SK-N-SH (cell line): ENCODE measurements at regions not wholly inside any gene's neighbourhood (a gene's known extent, or its start where the extent isn't known, plus 50 kb on each side); places are given as distances from the start of the nearest gene placed in this dataset.

Experiments
- CTCF ChIA-PET: fragments of 300-600, 350-600 bp; formaldehyde crosslinking; extraction: SDS; loops from one replicate; lab custom pipeline; 2021; lab: Yijun Ruan, JAX
- POLR2A ChIA-PET: fragments of 350-600 bp; sonication (Branson Sonifier 250); formaldehyde crosslinking; extraction: SDS; loops from one replicate; lab custom pipeline; 2020; ENCODE audit warnings: antibody characterized with exemption, inconsistent platforms; lab: Yijun Ruan, JAX
- DNase-seq: peaks from one replicate; pipeline ENCODE4 v3.0.0; 2012
- H2AFZ ChIP-seq: fragments of 200-600 bp; sonication (generic); 2 replicates; pipeline ENCODE4 v1.8.1; 2016; ENCODE audit warnings: antibody characterized with exemption, mild to moderate bottlenecking, low read depth
- H3F3A ChIP-seq: fragments of 200-600 bp; sonication (generic); replicated peaks from 2 replicates; pipeline ENCODE3; 2016; ENCODE audit warnings: antibody characterized with exemption, mild to moderate bottlenecking; ENCODE audit not compliant: insufficient read depth
- H3K27ac ChIP-seq, 2 experiments: fragments of 200-500 bp in 1 of 2; fragments of 200-600 bp in 1 of 2; sonication (Bioruptor generic) in 1 of 2; sonication (generic), shearing (Covaris generic) in 1 of 2; 2 replicates each; pipeline versions ENCODE4 v1.5.1 to v1.6.1; 2014 to 2016; ENCODE audit warnings: low read depth in 2 of 2, inconsistent platforms in 1 of 2, low read length in 1 of 2, mild to moderate bottlenecking in 1 of 2, mixed read lengths in 1 of 2
- H3K27me3 ChIP-seq: fragments of 200-600 bp; sonication (generic), shearing (Covaris generic); 2 replicates; pipeline ENCODE4 v1.6.1; 2016; ENCODE audit warnings: mixed run types; ENCODE audit not compliant: insufficient read depth
- H3K36me3 ChIP-seq, 2 experiments: fragments of 200-500 bp in 1 of 2; fragments of 200-600 bp in 1 of 2; sonication (Bioruptor generic) in 1 of 2; sonication (generic) in 1 of 2; replicated peaks in 1 of 2; 2 replicates each; pipeline versions ENCODE3 to v1.5.1; 2014 to 2016; ENCODE audit warnings: low read length in 1 of 2, mild to moderate bottlenecking in 1 of 2; ENCODE audit not compliant: insufficient read depth in 2 of 2, control insufficient read depth in 1 of 2
- H3K4me1 ChIP-seq, 2 experiments: fragments of 200-500 bp in 1 of 2; fragments of 200-600 bp in 1 of 2; sonication (Bioruptor generic) in 1 of 2; sonication (generic), shearing (Covaris generic) in 1 of 2; 2 replicates each; pipeline versions ENCODE4 v1.5.1 to v1.6.1; 2014 to 2016; ENCODE audit warnings: low read depth in 1 of 2, low read length in 1 of 2, mixed run types in 1 of 2; ENCODE audit not compliant: insufficient read depth in 2 of 2, control insufficient read depth in 1 of 2
- H3K4me2 ChIP-seq: fragments of 200-600 bp; sonication (generic), shearing (Covaris generic); 2 replicates; pipeline ENCODE4 v1.6.1; 2017; ENCODE audit warnings: mixed run types
- H3K4me3 ChIP-seq, 2 experiments: fragments of 200-500 bp in 1 of 2; fragments of 200-600 bp in 1 of 2; sonication (Bioruptor generic) in 1 of 2; sonication (generic), shearing (Covaris generic) in 1 of 2; 2 replicates each; pipeline versions ENCODE4 v1.5.1 to v1.8.1; 2014 to 2016; ENCODE audit warnings: low read depth in 2 of 2, inconsistent platforms in 1 of 2, low read length in 1 of 2, mild to moderate bottlenecking in 1 of 2, mixed read lengths in 1 of 2, moderate library complexity in 1 of 2
- H3K79me2 ChIP-seq: fragments of 200-600 bp; sonication (generic); 2 replicates; pipeline ENCODE4 v1.8.1; 2017; ENCODE audit warnings: mild to moderate bottlenecking; ENCODE audit not compliant: insufficient read depth
- H3K9ac ChIP-seq: fragments of 200-600 bp; sonication (generic); 2 replicates; pipeline ENCODE4 v1.6.1; 2017; ENCODE audit warnings: mixed run types
- H3K9me2 ChIP-seq: fragments of 200-600 bp; sonication (generic); 2 replicates; pipeline ENCODE4 v1.6.1; 2017; ENCODE audit warnings: mixed run types
- H3K9me3 ChIP-seq: fragments of 200-600 bp; sonication (generic); 2 replicates; pipeline ENCODE4 v1.6.1; 2017; ENCODE audit warnings: mixed run types, mild to moderate bottlenecking, moderate library complexity
- H4K20me1 ChIP-seq: fragments of 200-600 bp; sonication (generic); 2 replicates; pipeline ENCODE4 v1.6.1; 2017; ENCODE audit warnings: mild to moderate bottlenecking, mixed run types; ENCODE audit not compliant: insufficient read depth
- CHD2 ChIP-seq: fragments of 150-350 bp; IDR thresholded peaks from 2 replicates; pipeline ENCODE4 v1.6.1; 2018; ENCODE audit warnings: low read length; ENCODE audit not compliant: partially characterized antibody
- ELF1 ChIP-seq: IDR thresholded peaks from 2 replicates; pipeline ENCODE4 v1.4.0; 2012
- EP300 ChIP-seq, 2 experiments: IDR thresholded peaks; 2 replicates each; pipeline versions ENCODE4 v1.4.0 to v1.6.1; 2012; ENCODE audit warnings: borderline replicate concordance in 1 of 2, low read depth in 1 of 2, low read length in 1 of 2
- FOXM1 ChIP-seq: IDR thresholded peaks from 2 replicates; pipeline ENCODE4 v1.4.0; 2012; ENCODE audit warnings: low read depth, mild to moderate bottlenecking
- GATA2 ChIP-seq: sonication (generic); formaldehyde crosslinking; IDR thresholded peaks from 2 replicates; pipeline ENCODE4 v1.5.0; 2020; ENCODE audit warnings: mild to moderate bottlenecking, missing genetic modification reagents
- JUND ChIP-seq: IDR thresholded peaks from 2 replicates; pipeline ENCODE4 v1.4.0; 2012
- NFIC ChIP-seq: IDR thresholded peaks from 2 replicates; pipeline ENCODE4 v1.4.0; 2012; ENCODE audit warnings: borderline replicate concordance
- NRF1 ChIP-seq: IDR thresholded peaks from 2 replicates; pipeline ENCODE4 v1.6.1; 2012; ENCODE audit warnings: low read depth, mild to moderate bottlenecking, low read length
- POLR2AphosphoS5 ChIP-seq: IDR thresholded peaks from 2 replicates; pipeline ENCODE4 v1.6.1; 2012; ENCODE audit warnings: low read depth, low read length
- RAD21 ChIP-seq: IDR thresholded peaks from 2 replicates; pipeline ENCODE4 v1.6.1; 2012; ENCODE audit warnings: mild to moderate bottlenecking, low read length
- RCOR1 ChIP-seq: fragments of 150-350 bp; IDR thresholded peaks from 2 replicates; pipeline ENCODE4 v1.6.1; 2017; ENCODE audit warnings: antibody characterized with exemption, low read length
- RFX5 ChIP-seq: IDR thresholded peaks from 2 replicates; pipeline ENCODE4 v1.6.1; 2012; ENCODE audit warnings: mild to moderate bottlenecking, improper control_type of control experiment, low read length
- RXRA ChIP-seq: IDR thresholded peaks from 2 replicates; pipeline ENCODE4 v1.4.0; 2012; ENCODE audit warnings: low read depth, mild to moderate bottlenecking, borderline replicate concordance
- SIN3A ChIP-seq: IDR thresholded peaks from 2 replicates; pipeline ENCODE4 v1.6.1; 2012; ENCODE audit warnings: low read depth, mild to moderate bottlenecking, low read length, moderate library complexity, borderline replicate concordance
- SMC3 ChIP-seq: IDR thresholded peaks from 2 replicates; pipeline ENCODE4 v1.6.1; 2012; ENCODE audit warnings: low read depth, low read length, improper control_type of control experiment
- TAF1 ChIP-seq: IDR thresholded peaks from 2 replicates; pipeline ENCODE4 v1.6.1; 2012; ENCODE audit warnings: low read depth, mild to moderate bottlenecking, low read length, moderate library complexity, borderline replicate concordance
- TEAD4 ChIP-seq: IDR thresholded peaks from 2 replicates; pipeline ENCODE4 v1.4.0; 2012; ENCODE audit warnings: mild to moderate bottlenecking, borderline replicate concordance; ENCODE audit not compliant: insufficient read depth
- YY1 ChIP-seq: IDR thresholded peaks from 2 replicates; pipeline ENCODE4 v1.4.0; 2012; ENCODE audit warnings: low read depth, mild to moderate bottlenecking
- WGBS: methylation state at CpG from one replicate; pipeline ENCODE4 v1.1.6; 2017; ENCODE audit warnings: low lambda C conversion rate; 5-methylcytosine and 5-hydroxymethylcytosine counted together
- TF ChIP-seq, protein P1 (sequence below): fragments of 150-350 bp; IDR thresholded peaks from 2 replicates; pipeline ENCODE4 v1.6.1; 2017; ENCODE audit warnings: antibody characterized with exemption, low read length, low read depth, borderline replicate concordance
- TF ChIP-seq, protein P2 (sequence below): fragments of 150-350 bp; IDR thresholded peaks from 2 replicates; pipeline ENCODE4 v1.6.1; 2016; ENCODE audit warnings: mild to moderate bottlenecking, low read depth, low read length
- TF ChIP-seq, protein P3 (sequence below): fragments of 200-600 bp; sonication (generic); IDR thresholded peaks from 2 replicates; pipeline ENCODE4 v1.6.1; 2017; ENCODE audit warnings: antibody characterized with exemption, mild to moderate bottlenecking, moderate library complexity

DNA sequence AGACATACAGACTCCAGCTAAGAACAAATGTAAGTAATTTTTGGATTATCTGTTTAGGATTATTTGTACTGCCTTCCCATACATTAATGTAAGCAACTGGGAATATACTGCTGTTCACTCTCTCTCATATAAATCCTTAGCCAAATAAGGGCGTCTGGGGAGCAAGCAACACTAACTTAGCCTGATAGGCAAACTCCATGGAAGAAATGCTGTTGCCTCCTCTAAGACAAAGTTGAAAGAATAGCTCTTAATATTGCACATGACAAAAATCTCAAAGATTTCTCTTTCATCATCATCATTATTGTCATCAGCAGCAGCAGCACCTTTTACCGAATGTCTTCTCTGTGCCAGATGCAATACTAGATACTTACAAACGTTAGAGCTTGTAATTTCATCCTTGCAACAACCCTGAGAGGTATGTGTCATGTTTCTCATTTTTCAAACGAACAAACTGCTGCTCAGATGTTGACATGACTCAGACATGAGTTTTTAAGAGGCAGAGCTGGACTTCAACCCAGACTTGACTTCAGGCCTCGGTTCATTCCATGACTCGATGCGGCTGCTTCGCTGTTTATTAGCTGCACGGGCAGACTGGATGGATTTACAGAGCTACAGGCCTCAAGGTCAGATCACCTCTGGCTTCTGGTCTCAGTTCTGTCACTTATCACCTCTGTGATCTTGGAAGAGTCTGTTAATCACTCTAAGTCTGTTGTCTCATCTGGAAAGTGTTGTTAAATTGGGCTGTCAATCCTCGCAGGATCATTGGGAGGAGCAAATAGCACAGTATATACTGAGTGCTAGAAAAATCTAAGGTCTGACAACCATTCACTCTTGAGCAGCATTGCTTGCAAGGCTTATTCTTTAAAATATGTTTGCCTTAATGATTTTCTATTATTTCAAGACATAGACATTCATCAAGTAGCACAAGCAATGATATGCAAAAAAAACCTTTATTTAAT, 126.3 kb upstream of the CELF2 start:
- H3K9ac ChIP-seq: no peak overlapping the region
- DNase-seq: no peak
- H3K4me1 ChIP-seq: no peaks in the 10 kb centered on the region
- POLR2A ChIA-PET: no interaction called here
- no peaks in the 10 kb centered on the region for H3K79me2 ChIP-seq
- H4K20me1 ChIP-seq: no peaks in the 10 kb centered on the region
- no peaks in the 10 kb centered on the region for H3K36me3 ChIP-seq
- no peak overlapping the region for H2AFZ ChIP-seq
- TF ChIP-seq TAF1 (no peak), NFIC (no peak), FOXM1 (no peak), RFX5 (no peak), TEAD4 (no peak), GATA2 (CRISPR knock-in tag) (no peak)
- TF ChIP-seq, protein P1, sequence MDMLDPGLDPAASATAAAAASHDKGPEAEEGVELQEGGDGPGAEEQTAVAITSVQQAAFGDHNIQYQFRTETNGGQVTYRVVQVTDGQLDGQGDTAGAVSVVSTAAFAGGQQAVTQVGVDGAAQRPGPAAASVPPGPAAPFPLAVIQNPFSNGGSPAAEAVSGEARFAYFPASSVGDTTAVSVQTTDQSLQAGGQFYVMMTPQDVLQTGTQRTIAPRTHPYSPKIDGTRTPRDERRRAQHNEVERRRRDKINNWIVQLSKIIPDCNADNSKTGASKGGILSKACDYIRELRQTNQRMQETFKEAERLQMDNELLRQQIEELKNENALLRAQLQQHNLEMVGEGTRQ: no peak
- TF ChIP-seq, protein P2, sequence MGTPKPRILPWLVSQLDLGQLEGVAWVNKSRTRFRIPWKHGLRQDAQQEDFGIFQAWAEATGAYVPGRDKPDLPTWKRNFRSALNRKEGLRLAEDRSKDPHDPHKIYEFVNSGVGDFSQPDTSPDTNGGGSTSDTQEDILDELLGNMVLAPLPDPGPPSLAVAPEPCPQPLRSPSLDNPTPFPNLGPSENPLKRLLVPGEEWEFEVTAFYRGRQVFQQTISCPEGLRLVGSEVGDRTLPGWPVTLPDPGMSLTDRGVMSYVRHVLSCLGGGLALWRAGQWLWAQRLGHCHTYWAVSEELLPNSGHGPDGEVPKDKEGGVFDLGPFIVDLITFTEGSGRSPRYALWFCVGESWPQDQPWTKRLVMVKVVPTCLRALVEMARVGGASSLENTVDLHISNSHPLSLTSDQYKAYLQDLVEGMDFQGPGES: no peak
- CTCF ChIA-PET: interaction anchor here (0.5 to 1.5 kb wide), 2 partner anchors 8 to 26 kb away, joined by 3 to 4 read pairs; no protein-coding TSS in a partner anchor
- WGBS: 32% methylated on average over 10 of the region's 10 CpGs
- H3F3A ChIP-seq: no peaks in the 10 kb centered on the region
- no peaks in the 10 kb centered on the region for H3K9me2 ChIP-seq
- no peaks in the 10 kb centered on the region for H3K9me3 ChIP-seq
- no peak overlapping the region for H3K4me2 ChIP-seq
- no peak overlapping the region for H3K4me3 ChIP-seq
- H3K27me3 ChIP-seq: no peaks in the 10 kb centered on the region
- no peak overlapping the region for H3K27ac ChIP-seq

DNA sequence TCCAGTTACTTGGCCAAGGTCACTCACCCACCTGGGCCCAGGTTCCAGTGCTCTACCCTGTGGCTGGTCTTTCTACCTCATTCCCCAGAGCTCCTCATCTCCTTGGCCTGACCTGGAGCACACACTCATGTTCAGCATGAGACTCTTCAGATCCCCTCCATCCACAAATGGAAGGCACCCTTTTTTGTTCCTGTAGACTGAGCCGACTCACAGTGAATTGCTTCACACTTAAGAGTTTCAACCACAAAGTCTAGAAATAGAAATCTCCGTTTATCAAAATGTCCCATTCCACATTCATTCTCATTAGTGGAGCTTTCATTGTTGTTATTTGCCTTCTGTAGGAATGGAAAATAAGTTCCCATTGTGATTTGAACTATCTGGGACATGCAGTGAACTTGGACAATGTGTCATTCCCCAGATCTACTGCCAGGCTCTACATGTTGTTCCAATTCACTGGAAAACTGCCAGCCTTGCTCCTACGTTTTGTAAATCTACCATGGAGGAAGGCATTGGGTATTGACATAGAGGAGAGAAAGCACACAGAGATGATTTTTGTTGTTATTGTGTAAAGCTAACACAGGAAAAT, 125.3 kb upstream of the CELF2 start:
- H3F3A ChIP-seq: no peaks in the 10 kb centered on the region
- H3K9me2 ChIP-seq: no peaks in the 10 kb centered on the region
- H3K9me3 ChIP-seq: no peaks in the 10 kb centered on the region
- ChIA-PET POLR2A (no interaction called here), CTCF (interaction anchor here (1.5 kb wide), 1 partner anchor 9 kb away, joined by 4 read pairs; no protein-coding TSS in a partner anchor)
- H3K27me3 ChIP-seq: no peaks in the 10 kb centered on the region
- no peaks in the 10 kb centered on the region for H3K36me3 ChIP-seq
- WGBS: 21% methylated on average over 3 of the region's 3 CpGs
- no peaks in the 10 kb centered on the region for H4K20me1 ChIP-seq
- no peak overlapping the region for H3K4me3 ChIP-seq
- no peak overlapping the region for H3K27ac ChIP-seq
- H3K9ac ChIP-seq: no peak overlapping the region
- TF ChIP-seq YY1 (no peak), RXRA (no peak), RAD21 (no peak), NRF1 (no peak), EP300 (IDR thresholded peaks at IDR 0.05; ENCODE audit: borderline replicate concordance in 1 of 2, low read depth in 1 of 2, low read length in 1 of 2) (no peak), RFX5 (no peak), POLR2AphosphoS5 (no peak), SIN3A (no peak), TAF1 (no peak), RCOR1 (no peak), FOXM1 (no peak), ELF1 (no peak), CHD2 (no peak), SMC3 (no peak), JUND (no peak)
- TF ChIP-seq, protein P1: no peak
- TF ChIP-seq, protein P3, sequence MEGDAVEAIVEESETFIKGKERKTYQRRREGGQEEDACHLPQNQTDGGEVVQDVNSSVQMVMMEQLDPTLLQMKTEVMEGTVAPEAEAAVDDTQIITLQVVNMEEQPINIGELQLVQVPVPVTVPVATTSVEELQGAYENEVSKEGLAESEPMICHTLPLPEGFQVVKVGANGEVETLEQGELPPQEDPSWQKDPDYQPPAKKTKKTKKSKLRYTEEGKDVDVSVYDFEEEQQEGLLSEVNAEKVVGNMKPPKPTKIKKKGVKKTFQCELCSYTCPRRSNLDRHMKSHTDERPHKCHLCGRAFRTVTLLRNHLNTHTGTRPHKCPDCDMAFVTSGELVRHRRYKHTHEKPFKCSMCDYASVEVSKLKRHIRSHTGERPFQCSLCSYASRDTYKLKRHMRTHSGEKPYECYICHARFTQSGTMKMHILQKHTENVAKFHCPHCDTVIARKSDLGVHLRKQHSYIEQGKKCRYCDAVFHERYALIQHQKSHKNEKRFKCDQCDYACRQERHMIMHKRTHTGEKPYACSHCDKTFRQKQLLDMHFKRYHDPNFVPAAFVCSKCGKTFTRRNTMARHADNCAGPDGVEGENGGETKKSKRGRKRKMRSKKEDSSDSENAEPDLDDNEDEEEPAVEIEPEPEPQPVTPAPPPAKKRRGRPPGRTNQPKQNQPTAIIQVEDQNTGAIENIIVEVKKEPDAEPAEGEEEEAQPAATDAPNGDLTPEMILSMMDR: no peak
- H3K79me2 ChIP-seq: no peaks in the 10 kb centered on the region
- no peak for DNase-seq
- no peaks in the 10 kb centered on the region for H3K4me1 ChIP-seq
- no peak overlapping the region for H3K4me2 ChIP-seq
- H2AFZ ChIP-seq: no peak overlapping the region
